ENCODE measurements at regions not wholly inside any gene's neighbourhood (a gene's known extent, or its start where the extent isn't known, plus 50 kb on each side); places are given as distances from the start of the nearest gene placed in this dataset.

DNA sequence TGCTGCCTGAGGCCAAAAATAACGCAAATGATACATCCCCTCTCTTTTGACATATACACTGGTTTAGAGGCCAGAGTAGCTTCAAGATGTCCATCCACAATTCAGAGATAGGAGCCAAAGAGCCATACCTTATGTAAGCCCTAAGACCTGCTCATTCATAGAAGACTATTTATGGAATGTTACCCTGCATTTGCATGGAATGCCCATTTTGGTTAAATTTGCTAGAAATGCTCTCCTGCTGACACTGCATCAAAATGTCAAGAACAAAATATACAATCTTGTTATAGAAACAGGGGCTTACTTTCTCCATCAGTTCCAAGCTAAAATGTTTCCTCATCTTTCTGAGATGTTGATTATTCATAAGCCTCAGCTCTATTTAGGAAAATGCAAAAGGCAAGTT lies 183.3 kb upstream of the CDKN3 start:
- Histone ChIP-seq H3K27me3 (replicated peaks; ENCODE audit: insufficient read depth) (no peaks in the 10 kb centered on the region), H3K27ac (no peak overlapping the region), H3K9me3 (no peaks in the 10 kb centered on the region), H3K4me3 (no peak overlapping the region), H3K4me1 (replicated peaks) (no peaks in the 10 kb centered on the region), H3K36me3 (no peaks in the 10 kb centered on the region)
- TF ChIP-seq POLR2A (IDR thresholded peaks at IDR 0.05) (no peak), POLR2AphosphoS5 (IDR thresholded peaks at IDR 0.05) (no peak)
- TF ChIP-seq, protein P1, sequence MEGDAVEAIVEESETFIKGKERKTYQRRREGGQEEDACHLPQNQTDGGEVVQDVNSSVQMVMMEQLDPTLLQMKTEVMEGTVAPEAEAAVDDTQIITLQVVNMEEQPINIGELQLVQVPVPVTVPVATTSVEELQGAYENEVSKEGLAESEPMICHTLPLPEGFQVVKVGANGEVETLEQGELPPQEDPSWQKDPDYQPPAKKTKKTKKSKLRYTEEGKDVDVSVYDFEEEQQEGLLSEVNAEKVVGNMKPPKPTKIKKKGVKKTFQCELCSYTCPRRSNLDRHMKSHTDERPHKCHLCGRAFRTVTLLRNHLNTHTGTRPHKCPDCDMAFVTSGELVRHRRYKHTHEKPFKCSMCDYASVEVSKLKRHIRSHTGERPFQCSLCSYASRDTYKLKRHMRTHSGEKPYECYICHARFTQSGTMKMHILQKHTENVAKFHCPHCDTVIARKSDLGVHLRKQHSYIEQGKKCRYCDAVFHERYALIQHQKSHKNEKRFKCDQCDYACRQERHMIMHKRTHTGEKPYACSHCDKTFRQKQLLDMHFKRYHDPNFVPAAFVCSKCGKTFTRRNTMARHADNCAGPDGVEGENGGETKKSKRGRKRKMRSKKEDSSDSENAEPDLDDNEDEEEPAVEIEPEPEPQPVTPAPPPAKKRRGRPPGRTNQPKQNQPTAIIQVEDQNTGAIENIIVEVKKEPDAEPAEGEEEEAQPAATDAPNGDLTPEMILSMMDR (IDR thresholded peaks at IDR 0.05): no peak
- intact Hi-C loops (cut with DNase I): no loop called here
- WGBS: 92% methylated on average over 1 of the region's 1 CpG
- DNase-seq (ENCODE audit: low spot score): no peak

DNA sequence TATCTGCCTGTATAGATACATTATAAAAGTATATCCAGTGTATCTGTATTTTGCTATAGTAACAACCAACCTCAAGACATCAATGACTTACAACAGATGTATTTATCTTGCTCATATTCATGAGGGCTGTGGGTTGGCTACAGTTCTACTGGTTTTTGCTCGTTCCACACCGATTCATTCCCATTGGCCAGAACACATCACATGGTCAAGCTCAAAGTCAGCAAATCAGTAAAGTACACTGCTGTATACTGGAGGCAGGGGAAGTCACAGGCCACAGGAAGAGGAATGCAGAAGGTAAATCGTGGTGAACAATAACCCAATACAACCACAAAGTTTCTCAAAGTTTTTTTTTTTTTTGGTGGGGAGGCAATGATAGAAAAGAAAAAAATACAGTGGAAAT lies 180.0 kb upstream of the CDKN3 start:
- intact Hi-C loops (cut with DNase I): no loop called here
- no peaks in the 10 kb centered on the region for H3K9me3 ChIP-seq
- H3K27ac ChIP-seq: no peak overlapping the region
- no peak for DNase-seq (ENCODE audit: low spot score)
- H3K4me1 ChIP-seq (replicated peaks): no peaks in the 10 kb centered on the region
- H3K36me3 ChIP-seq: no peaks in the 10 kb centered on the region
- 84% methylated on average over 3 of the region's 3 CpGs for WGBS
- no peak for TF ChIP-seq POLR2AphosphoS5 (IDR thresholded peaks at IDR 0.05)
- TF ChIP-seq, protein P1 (IDR thresholded peaks at IDR 0.05): no peak
- TF ChIP-seq POLR2A (IDR thresholded peaks at IDR 0.05): no peak
- no peak overlapping the region for H3K4me3 ChIP-seq
- no peaks in the 10 kb centered on the region for H3K27me3 ChIP-seq (replicated peaks; ENCODE audit: insufficient read depth)

DNA sequence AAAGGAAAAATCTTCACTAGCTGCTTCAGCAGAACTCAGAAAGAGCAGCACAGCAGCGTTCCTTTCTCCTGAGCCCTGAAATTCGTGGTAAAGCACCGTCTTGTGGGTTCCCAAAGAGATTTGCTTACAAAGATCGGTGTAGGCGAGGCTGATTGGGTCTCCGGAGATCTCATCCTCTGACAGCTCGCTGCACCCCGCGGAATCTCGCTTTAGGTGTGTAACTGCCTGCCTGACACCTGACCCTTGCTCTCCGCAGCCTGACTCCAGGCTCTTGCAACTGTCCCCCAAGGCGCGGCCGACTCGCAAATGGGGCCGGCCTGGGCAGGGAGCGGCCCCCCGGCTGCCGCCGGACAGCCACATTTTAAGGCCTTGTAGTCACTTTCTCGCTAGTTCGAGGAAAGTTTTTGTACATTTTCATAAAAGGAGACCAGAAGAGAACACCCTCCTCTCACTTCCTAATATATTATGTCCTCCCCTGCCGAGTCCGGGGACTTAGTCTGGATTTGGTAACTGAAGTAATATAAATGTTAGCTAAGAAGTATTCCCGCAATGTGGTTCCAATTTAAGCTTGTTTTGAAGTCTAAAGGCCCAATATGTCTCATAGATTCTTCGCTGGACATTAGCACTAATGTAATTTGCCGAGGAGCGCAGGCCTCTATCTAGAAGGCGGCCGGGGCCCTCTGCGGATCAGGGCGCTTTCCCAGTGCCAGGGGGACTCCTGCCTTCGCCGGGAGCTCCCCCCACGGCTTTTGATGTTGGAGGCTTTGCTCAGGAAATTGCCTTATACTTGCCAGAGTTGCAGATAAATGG lies 177.3 kb upstream of the CDKN3 start:
- no peaks in the 10 kb centered on the region for H3K4me1 ChIP-seq (replicated peaks)
- WGBS: 85% methylated on average over 35 of the region's 35 CpGs
- no peaks in the 10 kb centered on the region for H3K9me3 ChIP-seq
- H3K27ac ChIP-seq: no peak overlapping the region
- no peaks in the 10 kb centered on the region for H3K36me3 ChIP-seq
- TF ChIP-seq, protein P1 (IDR thresholded peaks at IDR 0.05): no peak
- TF ChIP-seq POLR2AphosphoS5 (IDR thresholded peaks at IDR 0.05): no peak
- TF ChIP-seq POLR2A (IDR thresholded peaks at IDR 0.05): no peak
- intact Hi-C loops (cut with DNase I): no loop called here
- no peak overlapping the region for H3K4me3 ChIP-seq
- DNase-seq (ENCODE audit: low spot score): no peak
- no peaks in the 10 kb centered on the region for H3K27me3 ChIP-seq (replicated peaks; ENCODE audit: insufficient read depth)

DNA sequence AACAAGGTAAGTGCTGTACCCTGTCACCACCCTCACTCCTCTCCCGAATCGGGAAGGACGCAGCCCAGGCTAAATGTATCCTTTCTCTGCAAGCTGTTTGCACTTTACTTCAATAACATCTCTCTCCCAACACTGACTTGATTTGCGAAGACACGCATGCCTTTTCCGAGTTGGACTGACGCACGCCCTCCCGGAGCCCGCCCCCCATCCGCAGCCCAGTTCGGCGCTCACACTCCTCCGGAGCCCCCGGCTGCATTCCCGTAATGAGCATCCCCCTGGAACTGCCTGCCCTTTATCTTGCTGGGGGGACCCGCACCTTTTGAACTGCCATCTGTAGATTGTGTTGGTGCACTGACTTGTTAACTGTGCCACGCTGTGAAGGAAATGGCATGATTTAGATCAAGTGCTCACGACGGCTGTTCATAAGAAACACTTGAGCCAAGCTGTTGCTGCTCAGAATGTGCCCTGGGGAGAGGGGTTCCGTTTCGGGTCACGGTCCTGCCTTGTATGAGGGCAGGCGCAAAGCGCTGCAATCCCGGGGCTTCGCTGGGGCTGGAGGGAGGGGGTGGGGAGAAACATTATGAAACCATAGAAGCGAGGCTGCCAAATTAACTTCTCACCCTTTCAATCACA lies 176.6 kb upstream of the CDKN3 start:
- no peaks in the 10 kb centered on the region for H3K27me3 ChIP-seq (replicated peaks; ENCODE audit: insufficient read depth)
- DNase-seq (ENCODE audit: low spot score): no peak
- H3K9me3 ChIP-seq: no peaks in the 10 kb centered on the region
- no peaks in the 10 kb centered on the region for H3K36me3 ChIP-seq
- H3K4me3 ChIP-seq: no peak overlapping the region
- no peaks in the 10 kb centered on the region for H3K4me1 ChIP-seq (replicated peaks)
- TF ChIP-seq, protein P1 (IDR thresholded peaks at IDR 0.05): no peak
- TF ChIP-seq POLR2A (IDR thresholded peaks at IDR 0.05) (no peak), POLR2AphosphoS5 (IDR thresholded peaks at IDR 0.05) (no peak)
- 50% methylated on average over 28 of the region's 28 CpGs for WGBS
- intact Hi-C loops (cut with DNase I): no loop called here
- H3K27ac ChIP-seq: no peak overlapping the region
